H9 (cell line): ENCODE measurements at regions not wholly inside any gene's neighbourhood (a gene's known extent, or its start where the extent isn't known, plus 50 kb on each side); places are given as distances from the start of the nearest gene placed in this dataset.
A peak's percentile ranks its signal among the peaks of the same experiment; 100 is the strongest.

Source experiments
- DNase-seq: peaks from one replicate; pipeline ENCODE4 v3.0.0-alpha.2; 2017
- H2AFZ ChIP-seq: one replicate; pipeline ENCODE4 v1.6.1; 2013; ENCODE audit warnings: mild to moderate bottlenecking, low read length, control low read depth, moderate library complexity
- H2AK5ac ChIP-seq: 2 replicates; pipeline ENCODE4 v1.6.1; 2013; ENCODE audit warnings: low read length, control low read depth, mixed read lengths; ENCODE audit not compliant: insufficient read length
- H2BK120ac ChIP-seq: one replicate; pipeline ENCODE4 v1.6.1; 2013; ENCODE audit warnings: low read depth, mild to moderate bottlenecking, low read length, control low read depth, inconsistent platforms; ENCODE audit not compliant: poor library complexity, severe bottlenecking
- H2BK12ac ChIP-seq: 2 replicates; pipeline ENCODE4 v1.6.1; 2013; ENCODE audit warnings: low read length, control low read depth, mixed read lengths, low read depth; ENCODE audit not compliant: insufficient read length
- H2BK15ac ChIP-seq: 2 replicates; pipeline ENCODE4 v1.6.1; 2013; ENCODE audit warnings: low read depth, low read length, control low read depth
- H2BK20ac ChIP-seq: one replicate; pipeline ENCODE4 v1.6.1; 2013; ENCODE audit warnings: low read depth, mild to moderate bottlenecking, low read length, control low read depth, inconsistent platforms; ENCODE audit not compliant: poor library complexity, severe bottlenecking
- H2BK5ac ChIP-seq: 2 replicates; pipeline ENCODE4 v1.6.1; 2013; ENCODE audit warnings: low read length, control low read depth, mixed read lengths; ENCODE audit not compliant: insufficient read length
- H3K14ac ChIP-seq: 2 replicates; pipeline ENCODE4 v1.6.1; 2013; ENCODE audit warnings: low read length, control low read depth; ENCODE audit not compliant: insufficient read depth
- H3K18ac ChIP-seq: 2 replicates; pipeline ENCODE4 v1.6.1; 2013; ENCODE audit warnings: low read depth, mild to moderate bottlenecking, mixed read lengths, low read length, control low read depth; ENCODE audit not compliant: insufficient read length
- H3K23ac ChIP-seq: 2 replicates; pipeline ENCODE4 v1.6.1; 2013; ENCODE audit warnings: low read length, control low read depth, mixed read lengths, low read depth; ENCODE audit not compliant: insufficient read length
- H3K23me2 ChIP-seq: 2 replicates; pipeline ENCODE4 v1.6.1; 2013; ENCODE audit warnings: low read depth, mild to moderate bottlenecking, mixed read lengths, low read length, control low read depth; ENCODE audit not compliant: insufficient read length, poor library complexity, severe bottlenecking
- H3K27ac ChIP-seq: 2 replicates; pipeline ENCODE4 v1.5.1; 2013; ENCODE audit warnings: low read length, control low read depth, mixed read lengths, low read depth; ENCODE audit not compliant: insufficient read length
- H3K27me3 ChIP-seq: 2 replicates; pipeline ENCODE4 v1.6.1; 2013; ENCODE audit warnings: low read length, control low read depth, inconsistent platforms; ENCODE audit not compliant: insufficient read depth
- H3K4ac ChIP-seq: 2 replicates; pipeline ENCODE4 v1.6.1; 2013; ENCODE audit warnings: low read depth, mild to moderate bottlenecking, control low read depth, inconsistent platforms, low read length, moderate library complexity
- H3K4me1 ChIP-seq: 2 replicates; pipeline ENCODE4 v1.6.1; 2013; ENCODE audit warnings: low read length, control low read depth, inconsistent platforms; ENCODE audit not compliant: insufficient read depth
- H3K4me2 ChIP-seq: 2 replicates; pipeline ENCODE4 v1.6.1; 2013; ENCODE audit warnings: low read length, control low read depth, mixed read lengths; ENCODE audit not compliant: insufficient read length, insufficient read depth
- H3K56ac ChIP-seq: 2 replicates; pipeline ENCODE4 v1.6.1; 2013; ENCODE audit warnings: low read depth, mild to moderate bottlenecking, mixed read lengths, low read length, control low read depth; ENCODE audit not compliant: insufficient read length
- H3K79me1 ChIP-seq: 2 replicates; pipeline ENCODE4 v1.6.1; 2013; ENCODE audit warnings: low read depth, mild to moderate bottlenecking, moderate library complexity, low read length, control low read depth, inconsistent platforms; ENCODE audit not compliant: insufficient read depth, poor library complexity, severe bottlenecking
- H3K79me2 ChIP-seq: 2 replicates; pipeline ENCODE4 v1.6.1; 2013; ENCODE audit warnings: low read length, control low read depth, inconsistent platforms; ENCODE audit not compliant: insufficient read depth
- H3K9ac ChIP-seq: 2 replicates; pipeline ENCODE4 v1.6.1; 2013; ENCODE audit warnings: low read length, control low read depth, mixed read lengths; ENCODE audit not compliant: insufficient read length; ENCODE audit errors: extremely low read depth
- H3K9me3 ChIP-seq: one replicate; pipeline ENCODE4 v1.6.1; 2013; ENCODE audit warnings: low read depth, low read length, inconsistent platforms; ENCODE audit not compliant: control insufficient read depth
- H3T11ph ChIP-seq: one replicate; pipeline ENCODE4 v1.6.1; 2013; ENCODE audit warnings: mild to moderate bottlenecking, low read length, control low read depth, inconsistent platforms
- H4K20me1 ChIP-seq: one replicate; pipeline ENCODE4 v1.6.1; 2013; ENCODE audit not compliant: control insufficient read depth, insufficient read length, insufficient read depth
- H4K5ac ChIP-seq: 2 replicates; pipeline ENCODE4 v1.6.1; 2013; ENCODE audit warnings: low read depth, mild to moderate bottlenecking, mixed read lengths, low read length, control low read depth; ENCODE audit not compliant: insufficient read length
- H4K8ac ChIP-seq: replicated peaks from 2 replicates; pipeline ENCODE4 v1.6.1; 2013; ENCODE audit warnings: low read length, control low read depth, mixed read lengths, low read depth; ENCODE audit not compliant: insufficient read length
- H4K91ac ChIP-seq: 2 replicates; pipeline ENCODE4 v1.6.1; 2013; ENCODE audit warnings: low read depth, mild to moderate bottlenecking, moderate library complexity, mixed read lengths, low read length, control low read depth; ENCODE audit not compliant: insufficient read length
- H3K27ac Mint-ChIP-seq, 3 experiments: 2 replicates in 2 of 3; 3 replicates in 1 of 3; pipeline ENCODE4 v1.8.0; 2020 to 2021; ENCODE audit warnings: mixed read lengths in 3 of 3, mild to moderate bottlenecking in 1 of 3, moderate library complexity in 1 of 3
- H3K27me3 Mint-ChIP-seq: 2 replicates; pipeline ENCODE4 v1.8.0; 2021; ENCODE audit warnings: low read depth, mild to moderate bottlenecking, moderate library complexity, mixed read lengths
- H3K36me3 Mint-ChIP-seq, 3 experiments: 2 replicates in 2 of 3; 3 replicates in 1 of 3; pipeline ENCODE4 v1.8.0; 2020 to 2021; ENCODE audit warnings: low read depth in 3 of 3, mixed read lengths in 3 of 3; ENCODE audit not compliant: insufficient read depth in 1 of 3
- H3K4me1 Mint-ChIP-seq, 2 experiments: 2 replicates each; pipeline ENCODE4 v1.8.0; 2020; ENCODE audit warnings: mixed read lengths in 2 of 2
- H3K4me3 Mint-ChIP-seq, 2 experiments: 2 replicates in 1 of 2; 3 replicates in 1 of 2; pipeline ENCODE4 v1.8.0; 2020 to 2021; ENCODE audit warnings: mild to moderate bottlenecking in 2 of 2, mixed read lengths in 2 of 2, moderate library complexity in 1 of 2
- H3K9me3 Mint-ChIP-seq, 2 experiments: 2 replicates in 1 of 2; 3 replicates in 1 of 2; pipeline ENCODE4 v1.8.0; 2020; ENCODE audit warnings: mild to moderate bottlenecking in 2 of 2, mixed read lengths in 2 of 2, moderate library complexity in 1 of 2
- CTCF ChIP-seq: fragments of 200-600 bp; sonication (generic); conservative IDR thresholded peaks from 3 replicates; pipeline ENCODE4 v1.8.0; 2021; ENCODE audit warnings: antibody characterized with exemption, mild to moderate bottlenecking
- WGBS: extraction: QIAGEN DNeasy Blood & Tissue Kit; methylation state at CpG from one replicate; pipeline ENCODE4 v1.1.7; 2013; ENCODE audit warnings: missing lambda C conversion rate, low lambda C conversion rate, mixed read lengths; ENCODE audit not compliant: insufficient read length; ENCODE audit errors: extremely low coverage; 5-methylcytosine and 5-hydroxymethylcytosine counted together

GRCh38 chr1:110281363-110282290, 57.5 kb upstream of the RBM15 start:
- peak overlapping the region in 1 of 3 experiments; percentile 83; a peak in 1 of 7 replicates for H3K27ac Mint-ChIP-seq
- WGBS = no CpG with 5 or more reads among the region's 6 CpGs
- no peak overlapping the region for H3T11ph ChIP-seq

More at GRCh38 chr1:110281363-110282290, 57.5 kb upstream of the RBM15 start:
- no peaks in the 10 kb centered on the region for H3K9me3 ChIP-seq
- no peak overlapping the region for H3K18ac ChIP-seq
- no peak overlapping the region for H2BK12ac ChIP-seq
- no peak overlapping the region for H3K4me3 Mint-ChIP-seq
- no peak overlapping the region for H3K9ac ChIP-seq
- H3K27me3 ChIP-seq = no peaks in the 10 kb centered on the region
- no peaks in the 10 kb centered on the region for H3K79me1 ChIP-seq
- no peak overlapping the region for H3K4ac ChIP-seq
- H3K9me3 Mint-ChIP-seq = no peaks in the 10 kb centered on the region
- no peak overlapping the region for H2BK20ac ChIP-seq
- H3K36me3 Mint-ChIP-seq = no peaks in the 10 kb centered on the region
- H3K23ac ChIP-seq = no peak overlapping the region
- no peak for DNase-seq
- H4K20me1 ChIP-seq = no peaks in the 10 kb centered on the region
- no peak for TF ChIP-seq CTCF
- no peak overlapping the region for H2BK5ac ChIP-seq
- no peak overlapping the region for H3K4me2 ChIP-seq
- no peak overlapping the region for H2BK120ac ChIP-seq
- no peak overlapping the region for H2AFZ ChIP-seq
- H3K23me2 ChIP-seq = no peaks in the 10 kb centered on the region
- no peak overlapping the region for H2BK15ac ChIP-seq
- no peak overlapping the region for H3K56ac ChIP-seq
- H3K27ac ChIP-seq = no peak overlapping the region
- no peak overlapping the region for H2AK5ac ChIP-seq
- peaks cover 3% of the 10 kb centered on the region in 2 experiments; a peak in 3 of 4 replicates for H3K4me1 Mint-ChIP-seq
- H3K27me3 Mint-ChIP-seq = peaks cover 4% of the 10 kb centered on the region
- no peaks in the 10 kb centered on the region for H3K79me2 ChIP-seq
- no peak overlapping the region for H4K8ac ChIP-seq
- H4K91ac ChIP-seq = no peak overlapping the region
- H4K5ac ChIP-seq = no peak overlapping the region
- no peak overlapping the region for H3K14ac ChIP-seq
- no peaks in the 10 kb centered on the region for H3K4me1 ChIP-seq
